Gastrocnemius medialis (tissue), 4 donors: ENCODE measurements at regions not wholly inside any gene's neighbourhood (a gene's known extent, or its start where the extent isn't known, plus 50 kb on each side); places are given as distances from the start of the nearest gene placed in this dataset.

Source experiments
- CTCF ChIP-seq, 5 experiments: fragments of 450-650 bp in 3 of 5; fragments of 200-600 bp in 2 of 5; sonication (generic) in 2 of 5; IDR thresholded peaks in 4 of 5; conservative IDR thresholded peaks in 1 of 5; 1 replicate in 4 of 5; 2 replicates in 1 of 5; pipeline ENCODE4 v1.5.1; 2016 to 2019; ENCODE audit warnings: antibody characterized with exemption in 5 of 5, mild to moderate bottlenecking in 3 of 5, moderate library complexity in 3 of 5
- POLR2A ChIP-seq, 2 donors: fragments of 450-650 bp; IDR thresholded peaks; one replicate each; pipeline ENCODE4 v1.6.1; 2017; ENCODE audit warnings: antibody characterized with exemption in 2 of 2, mild to moderate bottlenecking in 2 of 2, moderate library complexity in 2 of 2

DNA sequence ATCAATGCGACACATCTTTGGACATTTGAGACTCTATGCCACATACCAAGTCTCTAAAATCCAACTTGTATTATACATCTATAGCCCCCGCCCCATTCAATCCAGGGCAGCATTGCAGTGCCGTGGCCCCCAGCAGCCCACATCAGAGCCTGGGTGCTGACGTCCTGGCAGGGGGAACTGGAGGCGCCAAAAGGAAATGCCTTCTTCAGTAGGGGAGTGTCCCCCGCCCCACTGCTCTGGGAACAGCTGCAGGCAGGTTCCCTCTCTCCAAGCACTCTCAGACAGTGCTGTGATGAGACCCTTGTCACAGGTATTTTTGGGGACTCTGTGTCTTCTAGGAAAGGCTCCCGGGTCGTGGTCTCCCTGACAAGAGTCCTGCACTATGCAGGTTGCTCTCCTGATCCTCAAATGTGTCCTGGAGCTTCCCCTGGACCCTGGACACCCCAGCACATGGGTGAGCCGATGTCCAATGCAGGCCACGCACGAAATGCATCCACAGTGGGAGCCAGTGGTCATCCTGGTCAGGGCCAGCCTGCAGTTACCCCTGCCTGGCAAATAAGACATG is 188.7 kb downstream of the RTP5 start:
- TF ChIP-seq CTCF (IDR thresholded peaks at IDR 0.05 in 4 of 5, conservative IDR thresholded peaks at IDR 0.05 in 1 of 5) (no peak), POLR2A (IDR thresholded peaks at IDR 0.05) (no peak)
